Tibial artery (tissue), 4 donors: ENCODE measurements at regions not wholly inside any gene's neighbourhood (a gene's known extent, or its start where the extent isn't known, plus 50 kb on each side); places are given as distances from the start of the nearest gene placed in this dataset.

Experiments
- DNase-seq, 2 donors: peaks; one replicate each; pipeline ENCODE4 v3.0.0-alpha.2; 2019
- H3K27ac ChIP-seq, 2 donors: fragments of 200-600 bp; sonication (generic) in 1 of 2; 1 replicate in 1 of 2; 2 replicates in 1 of 2; pipeline ENCODE4 v1.5.1; 2018 to 2019; ENCODE audit warnings: mild to moderate bottlenecking in 1 of 2
- H3K27me3 ChIP-seq, 2 donors: fragments of 200-600 bp; sonication (generic) in 1 of 2; one replicate each; pipeline versions ENCODE4 v1.5.1 to v1.6.0; 2016 to 2019
- H3K36me3 ChIP-seq, 3 donors: fragments of 200-600 bp; sonication (generic) in 2 of 3; one replicate each; pipeline ENCODE4 v1.5.1; 2016 to 2019; ENCODE audit warnings: mild to moderate bottlenecking in 2 of 3
- H3K4me1 ChIP-seq, 4 donors: fragments of 200-600 bp; sonication (generic) in 2 of 4; 1 replicate in 3 of 4; 2 replicates in 1 of 4; pipeline ENCODE4 v1.5.1; 2016 to 2019
- H3K4me3 ChIP-seq, 2 donors: fragments of 200-600 bp; sonication (generic) in 1 of 2; 1 replicate in 1 of 2; 2 replicates in 1 of 2; pipeline ENCODE4 v1.5.1; 2018 to 2019; ENCODE audit warnings: mild to moderate bottlenecking in 2 of 2
- H3K9me3 ChIP-seq, 3 donors: fragments of 200-600 bp; sonication (generic) in 1 of 3; one replicate each; pipeline ENCODE4 v1.5.1; 2016 to 2019
- CTCF ChIP-seq, 2 experiments: fragments of 200-600 bp in 1 of 2; fragments of 450-650 bp in 1 of 2; IDR thresholded peaks; one replicate each; pipeline ENCODE4 v1.5.1; 2017 to 2019; ENCODE audit warnings: antibody characterized with exemption in 2 of 2, mild to moderate bottlenecking in 1 of 2, moderate library complexity in 1 of 2
- intact Hi-C: fragments of 100-400 bp; cut with DNase I; formaldehyde crosslinking; loops from one replicate; pipeline ENCODE4 v1.15.0; 2023; ENCODE audit warnings: low total_unique reads

DNA sequence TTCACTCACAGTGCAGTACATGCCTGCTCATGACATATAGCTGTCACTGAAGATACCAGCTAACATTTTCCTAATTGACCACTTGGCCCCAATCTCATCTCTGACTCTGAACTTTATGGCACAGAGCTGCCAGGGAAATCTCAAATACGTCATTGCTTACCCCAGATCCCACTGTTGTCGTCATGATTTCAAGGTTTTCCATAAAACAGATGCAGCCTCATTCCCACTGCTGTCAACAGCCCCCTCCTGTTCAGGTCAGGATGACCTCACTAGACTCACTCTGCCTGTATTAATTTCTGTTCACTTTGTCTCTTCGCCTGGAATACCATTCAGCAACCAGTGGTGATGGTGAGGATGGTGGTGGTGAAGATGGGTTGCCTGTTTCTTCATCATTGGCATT is 262.6 kb upstream of the TPM1 start:
- no peak overlapping the region for H3K27ac ChIP-seq

GRCh38 chr15:62781081-62781497 is 261.5 kb upstream of the TPM1 start:
- H3K27me3 ChIP-seq = no peaks in the 10 kb centered on the region
- intact Hi-C loops = loop anchor here (5.0 kb wide), 1 partner anchor 311 kb away; no protein-coding TSS in a partner anchor
- H3K4me3 ChIP-seq = no peak overlapping the region
- H3K27ac ChIP-seq = no peak overlapping the region
- H3K9me3 ChIP-seq = no peaks in the 10 kb centered on the region
- H3K4me1 ChIP-seq = peaks cover 0 to 8% (median 6%) of the 10 kb centered on the region in 4 donors
- H3K36me3 ChIP-seq = peaks cover 0 to 22% (median 4%) of the 10 kb centered on the region in 3 donors
- no peak for DNase-seq
- no peak for TF ChIP-seq CTCF (IDR thresholded peaks at IDR 0.05)

More for the DNA sequence above, 262.6 kb upstream of the TPM1 start:
- no peak overlapping the region for H3K4me3 ChIP-seq
- intact Hi-C loops = loop anchor here (5.0 kb wide), 1 partner anchor 312 kb away; no protein-coding TSS in a partner anchor
- no peak for DNase-seq
- H3K4me1 ChIP-seq = peaks cover 0 to 8% (median 6%) of the 10 kb centered on the region in 4 donors
- H3K36me3 ChIP-seq = peaks cover 0 to 29% (median 4%) of the 10 kb centered on the region in 3 donors
- no peak for TF ChIP-seq CTCF (IDR thresholded peaks at IDR 0.05)
- no peaks in the 10 kb centered on the region for H3K9me3 ChIP-seq
- H3K27me3 ChIP-seq = no peaks in the 10 kb centered on the region

GRCh38 chr15:62782071-62782841 is 260.3 kb upstream of the TPM1 start:
- Histone ChIP-seq H3K4me1 (peaks cover 0 to 8% (median 6%) of the 10 kb centered on the region in 4 donors), H3K27ac (peak overlapping the region in 1 of 2 donors; percentile 32), H3K9me3 (no peaks in the 10 kb centered on the region), H3K36me3 (peaks cover 0 to 22% (median 0%) of the 10 kb centered on the region in 3 donors), H3K27me3 (no peaks in the 10 kb centered on the region), H3K4me3 (no peak overlapping the region)
- intact Hi-C loops = loop anchor here (5.0 kb wide), 1 partner anchor 310 kb away; no protein-coding TSS in a partner anchor
- TF ChIP-seq CTCF (IDR thresholded peaks at IDR 0.05) = peak; percentile 57 to 86
- DNase-seq = peak; percentile 83 to 93

DNA sequence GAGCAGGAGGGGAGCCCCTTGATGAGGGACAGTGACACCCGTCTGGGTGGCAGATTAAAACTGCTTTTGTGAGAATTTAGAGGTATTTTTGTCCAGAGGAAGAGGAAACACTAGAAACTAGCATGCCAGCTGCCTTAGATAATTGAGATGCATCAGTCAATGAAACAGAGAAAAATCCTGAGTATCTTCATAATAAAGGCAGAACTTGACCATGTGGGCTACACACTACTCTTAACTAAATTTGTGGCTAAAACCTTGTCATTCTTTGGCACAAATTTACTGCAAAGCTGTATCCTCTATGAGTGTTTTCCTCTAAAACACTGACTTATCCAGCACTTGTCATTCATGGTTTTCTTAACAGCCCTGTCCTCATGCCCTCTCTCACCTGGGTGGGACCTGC is 259.7 kb upstream of the TPM1 start:
- peaks cover 0 to 22% (median 0%) of the 10 kb centered on the region in 3 donors for H3K36me3 ChIP-seq
- no peaks in the 10 kb centered on the region for H3K27me3 ChIP-seq
- intact Hi-C loops = loop anchor here (5.0 kb wide), 1 partner anchor 309 kb away; no protein-coding TSS in a partner anchor
- H3K4me3 ChIP-seq = no peak overlapping the region
- H3K9me3 ChIP-seq = no peaks in the 10 kb centered on the region
- H3K27ac ChIP-seq = peak overlapping the region in 1 of 2 donors; percentile 32
- no peak for TF ChIP-seq CTCF (IDR thresholded peaks at IDR 0.05)
- DNase-seq = no peak
- H3K4me1 ChIP-seq = peaks cover 0 to 8% (median 6%) of the 10 kb centered on the region in 4 donors

DNA sequence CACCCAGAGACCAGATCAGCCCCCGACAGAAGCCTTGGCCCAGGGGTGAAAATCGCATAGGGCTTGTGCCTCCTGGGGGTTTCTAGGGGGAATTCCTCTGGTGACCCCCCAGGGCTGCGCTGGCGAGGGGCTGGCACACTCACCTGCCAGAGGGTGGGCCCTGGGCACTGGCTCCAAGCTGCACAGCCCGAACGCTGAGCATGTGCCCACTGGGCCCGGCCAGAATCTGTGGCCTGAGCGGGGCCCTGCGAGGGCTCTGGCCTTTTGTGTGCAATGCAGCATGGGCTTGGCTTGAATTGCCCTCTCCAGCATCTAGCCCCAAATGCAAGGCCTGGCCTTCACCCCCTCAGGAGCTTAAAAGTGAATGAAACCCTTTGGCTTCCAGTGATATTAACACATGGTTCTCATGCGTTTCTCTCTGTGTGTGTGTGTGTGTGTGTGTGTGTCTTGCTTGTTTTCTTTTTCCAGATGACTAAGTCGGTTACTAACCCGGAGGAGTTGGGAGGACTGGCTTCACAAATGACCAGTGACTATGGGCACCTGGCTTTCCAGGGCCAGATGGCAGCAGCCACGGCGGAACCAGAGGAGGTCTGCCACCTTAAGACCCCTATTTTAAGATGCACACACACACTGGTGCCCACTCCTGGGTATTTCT is 259.1 kb upstream of the TPM1 start:
- Histone ChIP-seq H3K27ac (no peak overlapping the region), H3K36me3 (peaks cover 0 to 22% (median 0%) of the 10 kb centered on the region in 3 donors), H3K4me3 (no peak overlapping the region), H3K4me1 (peaks cover 0 to 8% (median 6%) of the 10 kb centered on the region in 4 donors), H3K9me3 (no peaks in the 10 kb centered on the region), H3K27me3 (no peaks in the 10 kb centered on the region)
- TF ChIP-seq CTCF (IDR thresholded peaks at IDR 0.05) = no peak
- no peak for DNase-seq
- intact Hi-C loops = loop anchor here (5.0 kb wide), 1 partner anchor 309 kb away; no protein-coding TSS in a partner anchor
